ENCODE measurements at regions not wholly inside any gene's neighbourhood (a gene's known extent, or its start where the extent isn't known, plus 50 kb on each side); places are given as distances from the start of the nearest gene placed in this dataset.
"Not testable (repeated sequence)": the region's sequence is repeated elsewhere in the genome, so short reads cannot be mapped to it uniquely, and the experiment has no call there.

DNA sequence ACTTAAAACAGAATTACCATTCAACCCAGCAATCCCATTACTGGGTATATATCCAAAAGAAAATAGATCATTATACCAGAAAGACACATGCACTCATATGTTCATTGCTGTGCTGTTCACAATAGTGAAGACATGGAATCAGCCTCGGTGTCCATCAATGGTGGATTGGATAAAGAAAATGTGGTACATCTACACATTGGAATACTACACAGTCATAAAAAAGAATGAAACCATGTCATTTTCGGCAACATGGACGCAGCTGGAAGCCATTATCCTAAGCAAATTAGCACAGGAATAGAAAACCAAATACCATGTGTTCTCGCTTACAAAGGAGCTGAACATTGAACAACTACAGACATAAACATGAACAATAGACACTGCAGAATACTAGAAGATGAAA lies 244.8 kb upstream of the PROX1 start:
- no peak for DNase-seq

DNA sequence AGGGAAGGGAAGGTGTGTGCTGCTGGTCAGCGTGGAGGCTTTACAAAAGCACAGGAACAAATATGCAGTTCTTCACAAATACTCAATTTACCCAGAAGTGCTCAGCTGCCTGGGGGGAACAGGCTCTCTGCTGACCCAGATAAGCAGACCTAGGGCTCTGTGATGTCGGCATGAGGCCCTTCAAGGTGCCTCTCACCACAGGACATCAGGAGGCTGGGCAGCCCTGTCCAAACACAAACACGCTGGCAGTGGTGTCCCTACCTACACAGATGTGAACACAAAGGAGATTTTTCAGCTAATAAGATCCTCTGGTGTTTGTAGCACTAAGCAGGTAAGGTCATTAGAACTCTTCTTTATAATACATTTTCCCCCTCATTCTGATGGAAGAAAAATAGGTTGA lies 243.0 kb upstream of the PROX1 start:
- no peak for DNase-seq

DNA sequence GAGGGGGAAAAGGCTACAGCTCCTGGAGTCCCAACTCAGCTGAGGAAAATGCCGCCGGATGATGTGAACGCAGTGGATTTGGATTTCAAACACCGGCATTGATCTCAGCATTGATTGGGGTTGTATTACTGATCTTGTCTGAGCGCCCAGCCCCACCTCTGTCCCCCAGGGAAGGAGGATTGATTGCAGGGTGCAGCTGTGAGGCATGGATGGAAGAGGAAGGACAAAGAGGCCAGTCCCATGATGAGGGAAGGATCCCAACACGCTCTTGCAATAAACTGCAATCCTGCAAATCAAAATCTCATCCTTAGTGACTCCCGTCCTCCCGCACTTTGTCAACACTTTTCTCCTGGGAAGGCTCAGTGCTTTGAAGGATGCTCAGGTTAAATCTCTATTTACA lies 242.3 kb upstream of the PROX1 start:
- no peak for DNase-seq

- DNase-seq: no peak
Observed at GRCh38 chr1:213749558-213749957, 238.2 kb upstream of the PROX1 start.

GRCh38 chr1:213750231-213751063 lies 237.3 kb upstream of the PROX1 start:
- DNase-seq: no peak

- DNase-seq: no peak
Observed at GRCh38 chr1:213751064-213751397, 236.7 kb upstream of the PROX1 start.

DNA sequence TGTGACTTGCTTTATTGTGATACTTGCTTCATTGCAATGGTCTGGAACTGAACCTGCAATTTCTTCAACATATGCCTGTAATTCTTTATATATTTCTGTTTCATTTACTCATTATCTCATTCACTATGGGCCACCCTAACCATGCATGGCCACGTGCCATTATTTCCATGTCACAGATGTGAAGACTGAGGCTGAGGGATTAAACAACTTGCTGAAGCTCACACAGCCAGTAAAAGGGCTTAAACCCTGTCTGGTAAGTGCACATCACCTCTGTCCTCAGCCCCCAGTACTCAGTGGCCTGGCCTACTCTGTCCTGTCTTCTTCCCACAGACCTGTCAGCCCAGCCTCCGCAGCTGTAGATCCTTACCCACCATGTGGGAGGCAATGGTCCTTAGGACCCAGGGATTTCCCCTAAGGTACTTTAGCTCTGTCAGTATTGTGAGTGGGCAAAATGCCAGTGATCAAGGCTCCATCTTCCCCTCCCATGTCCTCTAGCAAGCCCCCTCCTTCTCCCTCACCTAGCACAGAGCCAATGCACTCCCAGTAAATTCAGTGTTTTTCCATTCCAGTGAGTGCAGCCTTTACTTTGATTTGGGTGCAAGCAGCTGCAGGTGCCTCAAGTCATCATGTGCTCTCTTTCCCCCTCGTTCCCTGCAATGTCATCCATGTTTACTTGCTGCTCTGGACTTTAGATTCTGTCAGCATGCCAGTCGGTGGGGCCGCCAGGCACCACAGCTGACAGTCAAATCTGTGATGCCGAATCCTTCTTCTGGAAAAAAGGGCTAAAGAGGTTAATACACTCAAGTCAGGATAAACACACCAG lies 228.2 kb upstream of the PROX1 start:
- peak; percentile 47 for DNase-seq

- DNase-seq: no peak
Observed at GRCh38 chr1:213761845-213762407, 225.8 kb upstream of the PROX1 start.

DNA sequence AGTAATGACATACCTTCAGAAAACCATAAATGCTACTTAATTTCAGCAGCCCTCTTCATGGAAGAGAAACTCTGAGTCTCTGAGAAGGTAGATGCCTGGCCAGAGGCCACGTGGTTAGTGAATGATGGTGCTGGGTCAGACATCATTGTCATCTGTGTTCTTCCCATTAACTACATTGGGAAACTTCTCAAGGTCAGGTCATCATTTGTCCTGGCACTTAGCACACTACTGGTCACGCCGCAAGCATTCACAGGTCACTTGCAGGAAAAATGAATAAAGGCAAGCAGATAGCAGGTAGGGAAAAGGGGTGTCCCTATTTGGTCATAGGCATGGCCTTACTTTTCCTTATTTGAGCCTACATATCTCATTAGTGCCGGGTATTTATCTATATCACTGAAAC lies 220.1 kb upstream of the PROX1 start:
- DNase-seq: no peak

DNA sequence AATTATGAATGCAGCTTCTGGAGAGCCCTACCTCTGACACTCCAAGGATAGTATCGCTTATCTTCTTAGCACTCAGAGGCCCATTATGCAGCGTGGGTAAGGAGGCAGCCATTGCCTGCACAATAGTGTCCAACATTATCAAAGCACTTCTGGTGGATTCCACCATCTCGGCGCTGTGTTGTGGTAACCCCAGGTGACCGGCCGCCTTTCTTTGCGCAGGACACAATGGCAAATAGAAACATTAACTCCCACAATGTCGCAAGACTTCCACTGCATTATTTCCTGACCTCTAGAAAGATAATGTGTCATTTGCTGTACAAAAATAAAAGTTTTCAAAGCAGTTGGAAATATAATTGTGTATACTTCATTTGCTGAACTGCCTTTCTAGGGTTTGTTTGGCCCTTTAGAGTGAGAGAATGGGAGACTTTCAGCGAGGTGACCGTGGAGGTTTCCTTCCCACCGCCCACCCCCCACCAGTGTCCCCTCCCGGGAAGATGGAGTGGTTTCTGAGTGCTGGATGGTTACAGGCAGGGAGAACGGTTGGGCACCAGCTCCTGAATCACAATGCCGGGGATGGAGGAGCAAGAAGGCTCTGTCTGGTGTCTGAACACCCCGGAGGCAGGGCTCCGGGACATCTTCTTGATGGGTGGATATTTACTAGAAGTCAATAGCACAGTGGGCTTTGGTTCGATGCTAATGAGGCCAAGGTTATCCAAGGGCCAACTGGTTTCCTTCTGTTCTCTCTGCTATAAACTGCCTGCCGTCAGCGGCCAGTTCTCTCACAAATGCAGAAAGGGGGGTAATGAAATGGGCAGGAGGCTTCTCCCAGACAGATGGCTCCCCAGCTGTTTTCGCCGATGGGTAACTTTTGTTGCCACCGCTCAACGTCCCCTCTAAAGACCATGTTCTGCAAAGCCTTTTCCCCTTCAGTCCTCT lies 215.4 kb upstream of the PROX1 start:
- peak; percentile 6 for DNase-seq

- no peak for DNase-seq
Observed at GRCh38 chr1:213773975-213774374, 213.8 kb upstream of the PROX1 start.

GRCh38 chr1:213776969-213777368 lies 210.8 kb upstream of the PROX1 start:
- no peak for DNase-seq

- no peak for DNase-seq
Observed at GRCh38 chr1:213779228-213779627, 208.5 kb upstream of the PROX1 start.

DNA sequence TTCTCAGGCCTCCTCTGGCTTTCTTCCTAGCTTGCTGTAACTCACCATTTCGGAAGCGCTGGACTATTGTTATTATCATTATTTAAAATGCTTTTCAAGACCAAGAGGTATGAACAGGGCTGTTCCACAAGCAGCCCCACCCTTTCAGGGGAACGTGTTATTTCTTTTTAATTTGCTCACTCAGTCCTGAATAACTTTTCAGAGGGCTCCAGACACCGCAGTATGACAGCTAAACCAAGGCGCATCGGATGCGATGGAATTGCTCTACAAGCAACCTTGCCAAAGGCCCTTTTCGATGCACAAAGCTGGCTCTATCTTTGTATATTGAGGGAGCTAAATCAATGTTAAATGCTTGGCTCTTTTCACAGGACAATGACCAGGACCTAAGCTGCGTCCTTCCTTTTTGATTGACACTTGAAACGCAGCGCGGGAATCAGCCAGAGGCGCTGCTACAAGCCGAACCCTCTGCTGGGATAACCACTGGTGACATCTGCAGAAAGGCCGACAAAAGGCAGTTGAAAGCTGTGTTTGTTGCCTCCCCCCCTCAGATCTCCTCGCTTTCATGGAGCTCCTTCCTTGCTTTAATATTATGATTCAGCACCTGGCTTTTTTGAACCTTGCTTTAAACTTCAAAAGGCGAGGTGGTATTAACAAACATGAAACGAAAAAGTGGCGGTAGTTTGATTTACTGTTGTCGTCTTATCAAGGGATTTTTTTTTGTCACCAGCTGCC lies 204.7 kb upstream of the PROX1 start:
- DNase-seq: no peak

GRCh38 chr1:213783893-213784292 lies 203.9 kb upstream of the PROX1 start:
- DNase-seq: no peak

DNA sequence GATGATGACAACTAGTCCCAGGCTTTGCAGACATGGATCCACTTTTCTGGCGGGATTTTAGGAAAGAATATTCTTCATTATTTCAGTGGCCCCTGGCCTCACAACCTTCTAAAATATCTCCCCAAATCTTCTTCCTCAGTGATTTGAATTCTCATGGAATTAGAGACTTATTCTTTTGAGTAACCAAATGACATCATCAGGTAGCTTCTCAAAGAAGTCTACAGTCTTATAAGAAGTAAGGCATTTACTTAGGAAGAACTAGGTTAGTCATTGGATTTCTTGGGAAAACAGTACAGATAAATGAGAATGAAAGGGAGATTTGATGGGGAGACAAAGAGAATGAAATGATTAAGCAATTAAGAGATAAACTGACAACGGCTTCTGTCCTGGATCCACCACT lies 201.1 kb upstream of the PROX1 start:
- DNase-seq: no peak

DNA sequence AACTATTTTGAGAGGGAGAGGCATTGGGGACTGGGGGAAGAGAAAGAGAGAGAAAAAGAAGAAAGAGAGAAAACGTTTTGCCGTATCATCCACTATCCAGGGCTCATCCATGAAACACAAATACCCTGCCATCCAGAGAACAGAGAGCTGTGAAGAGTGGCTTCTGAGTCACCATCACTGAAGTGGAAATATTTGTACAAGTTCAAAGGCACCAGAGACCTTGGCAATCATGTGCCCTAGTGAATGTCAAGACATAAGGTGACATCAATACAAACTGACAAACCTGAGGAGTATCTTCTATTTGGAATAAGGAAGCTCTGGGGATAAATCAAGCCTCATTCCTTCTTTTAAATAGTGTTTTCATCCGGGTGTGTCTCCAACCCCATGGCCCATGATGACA lies 197.2 kb upstream of the PROX1 start:
- no peak for DNase-seq

GRCh38 chr1:213793482-213794067 lies 194.2 kb upstream of the PROX1 start:
- no peak for DNase-seq

DNA sequence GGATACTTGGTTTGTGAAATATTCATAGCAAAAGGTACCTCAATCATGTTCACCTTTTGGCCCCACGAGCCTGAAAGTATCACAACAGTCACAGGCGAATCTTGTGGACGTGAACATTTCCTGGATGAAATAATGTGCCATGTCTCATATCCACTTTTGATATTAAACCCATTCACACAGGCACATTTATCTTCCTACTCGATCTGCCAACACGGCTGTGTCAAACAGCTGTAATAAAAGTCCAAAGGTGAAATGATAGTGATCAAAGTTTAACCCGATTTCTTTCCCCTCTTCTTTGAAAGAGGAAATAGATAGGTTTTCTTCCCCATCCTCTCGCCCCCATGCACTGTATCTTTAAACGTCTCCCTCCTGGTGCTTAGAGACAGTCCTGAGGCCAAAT lies 191.2 kb upstream of the PROX1 start:
- no peak for DNase-seq

DNA sequence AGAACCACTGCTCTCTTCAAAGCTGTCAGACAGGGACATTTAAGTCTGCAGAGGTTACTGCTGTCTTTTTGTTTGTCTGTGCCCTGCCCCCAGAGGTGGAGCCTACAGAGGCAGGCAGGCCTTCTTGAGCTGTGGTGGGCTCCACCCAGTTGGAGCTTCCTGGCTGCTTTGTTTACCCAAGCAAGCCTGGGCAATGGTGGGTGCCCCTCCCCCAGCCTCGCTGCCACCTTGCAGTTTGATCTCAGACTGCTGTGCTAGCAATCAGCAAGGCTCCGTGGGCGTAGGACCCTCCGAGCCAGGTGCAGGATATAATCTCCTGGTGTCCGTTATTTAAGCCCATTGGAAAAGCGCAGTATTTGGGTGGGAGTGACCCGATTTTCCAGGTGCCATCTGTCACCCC lies 179.5 kb upstream of the PROX1 start:
- DNase-seq: not testable (repeated sequence)

GRCh38 chr1:213817156-213817555 lies 170.6 kb upstream of the PROX1 start:
- DNase-seq: no peak
